ENCODE measurements at regions not wholly inside any gene's neighbourhood (a gene's known extent, or its start where the extent isn't known, plus 50 kb on each side); places are given as distances from the start of the nearest gene placed in this dataset.

DNA sequence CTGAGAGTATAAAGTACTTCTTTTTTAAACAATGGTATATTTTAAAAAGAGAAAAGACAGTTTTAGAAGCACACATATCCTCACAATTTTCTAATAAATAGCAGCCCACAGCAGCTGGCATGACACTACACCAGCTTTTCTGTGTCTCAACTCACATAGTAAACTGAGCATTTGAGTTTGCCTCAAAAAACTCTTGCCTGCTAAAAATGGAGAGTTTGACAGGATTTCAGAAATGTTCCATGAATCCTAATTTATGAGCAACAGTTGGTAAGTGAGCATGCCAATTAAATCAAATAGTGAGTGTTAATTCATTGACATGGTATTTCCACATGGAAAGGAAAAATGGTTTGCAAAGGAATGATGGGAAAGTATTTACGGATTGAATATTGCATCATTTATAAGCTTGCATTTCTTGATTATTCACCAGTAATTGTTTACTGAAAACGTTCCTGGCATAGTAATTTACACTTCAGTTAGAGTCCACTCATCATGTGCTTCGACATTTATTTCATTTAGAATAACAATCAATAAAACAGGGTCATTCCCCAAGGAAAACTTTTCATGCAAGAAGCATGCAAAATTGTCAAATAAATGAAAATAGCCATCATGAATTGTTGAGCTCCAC lies 323.0 kb downstream of the EFNB2 start:
- 56 to 63% methylated on average over 3 of the region's 3 CpGs for WGBS, 2 donors
- H3K36me3 ChIP-seq = no peaks in the 10 kb centered on the region
- intact Hi-C loops (cut with DNase I) = no loop called here
- H3K27ac ChIP-seq = no peak overlapping the region
- H3K4me3 ChIP-seq = no peak overlapping the region
- no peaks in the 10 kb centered on the region for H3K9me3 ChIP-seq
- H3K27me3 ChIP-seq = no peaks in the 10 kb centered on the region
- DNase-seq = no peak
- TF ChIP-seq, protein P1, sequence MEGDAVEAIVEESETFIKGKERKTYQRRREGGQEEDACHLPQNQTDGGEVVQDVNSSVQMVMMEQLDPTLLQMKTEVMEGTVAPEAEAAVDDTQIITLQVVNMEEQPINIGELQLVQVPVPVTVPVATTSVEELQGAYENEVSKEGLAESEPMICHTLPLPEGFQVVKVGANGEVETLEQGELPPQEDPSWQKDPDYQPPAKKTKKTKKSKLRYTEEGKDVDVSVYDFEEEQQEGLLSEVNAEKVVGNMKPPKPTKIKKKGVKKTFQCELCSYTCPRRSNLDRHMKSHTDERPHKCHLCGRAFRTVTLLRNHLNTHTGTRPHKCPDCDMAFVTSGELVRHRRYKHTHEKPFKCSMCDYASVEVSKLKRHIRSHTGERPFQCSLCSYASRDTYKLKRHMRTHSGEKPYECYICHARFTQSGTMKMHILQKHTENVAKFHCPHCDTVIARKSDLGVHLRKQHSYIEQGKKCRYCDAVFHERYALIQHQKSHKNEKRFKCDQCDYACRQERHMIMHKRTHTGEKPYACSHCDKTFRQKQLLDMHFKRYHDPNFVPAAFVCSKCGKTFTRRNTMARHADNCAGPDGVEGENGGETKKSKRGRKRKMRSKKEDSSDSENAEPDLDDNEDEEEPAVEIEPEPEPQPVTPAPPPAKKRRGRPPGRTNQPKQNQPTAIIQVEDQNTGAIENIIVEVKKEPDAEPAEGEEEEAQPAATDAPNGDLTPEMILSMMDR (IDR thresholded peaks at IDR 0.05) = no peak
- no peaks in the 10 kb centered on the region for H3K4me1 ChIP-seq

DNA sequence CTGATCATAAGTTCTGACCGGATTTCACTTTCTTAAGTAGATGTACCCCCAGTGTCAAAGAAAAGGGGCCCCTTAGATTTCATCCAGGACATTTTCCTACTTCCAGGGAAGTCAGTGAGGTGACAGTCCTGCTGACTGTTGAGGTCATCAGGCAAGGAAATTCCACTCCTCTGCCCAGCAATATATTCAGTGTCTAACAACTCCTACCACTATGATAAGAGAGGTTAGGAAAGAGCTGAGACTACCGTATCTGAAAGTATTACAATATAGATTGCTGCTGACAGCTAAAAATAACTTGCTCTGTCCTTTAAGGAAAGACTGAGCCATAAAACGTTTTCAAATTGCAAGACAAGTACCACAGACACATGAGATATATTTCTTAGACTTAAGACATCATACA lies 325.1 kb downstream of the EFNB2 start:
- no peak for TF ChIP-seq POLR2AphosphoS5 (IDR thresholded peaks at IDR 0.05)
- TF ChIP-seq EP300 (IDR thresholded peaks at IDR 0.05) = no peak
- TF ChIP-seq, protein P1 (IDR thresholded peaks at IDR 0.05) = no peak
- TF ChIP-seq POLR2A (IDR thresholded peaks at IDR 0.05) = no peak
- no peaks in the 10 kb centered on the region for H3K36me3 ChIP-seq
- H3K9me3 ChIP-seq = no peaks in the 10 kb centered on the region
- H3K27ac ChIP-seq = no peak overlapping the region
- no peak for DNase-seq
- no peaks in the 10 kb centered on the region for H3K27me3 ChIP-seq
- WGBS, 2 donors = 44 to 60% methylated on average over 3 of the region's 3 CpGs
- intact Hi-C loops (cut with DNase I) = no loop called here
- no peak overlapping the region for H3K4me3 ChIP-seq
- H3K4me1 ChIP-seq = no peaks in the 10 kb centered on the region

DNA sequence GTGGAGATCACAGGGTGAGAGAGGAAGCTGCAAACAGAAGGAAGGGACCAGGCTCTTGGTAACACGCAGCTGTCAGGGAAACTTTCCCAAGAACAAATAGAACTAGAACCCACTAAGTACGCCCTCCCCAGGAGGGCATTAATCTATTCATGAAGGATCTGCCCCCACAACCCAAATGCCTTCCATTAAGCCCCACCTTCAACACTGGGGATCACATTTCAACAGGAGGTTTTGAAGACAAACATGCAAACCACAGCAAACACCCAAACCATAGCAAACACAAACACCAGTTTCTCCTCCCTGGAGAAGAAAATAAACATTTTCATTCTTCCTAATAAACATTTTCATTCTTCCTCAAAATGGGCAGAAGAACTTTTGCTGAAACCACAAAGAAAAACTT lies 329.6 kb downstream of the EFNB2 start:
- TF ChIP-seq POLR2AphosphoS5 (IDR thresholded peaks at IDR 0.05) = no peak
- DNase-seq = no peak
- Histone ChIP-seq H3K4me3 (no peak overlapping the region), H3K4me1 (no peaks in the 10 kb centered on the region), H3K27me3 (no peaks in the 10 kb centered on the region), H3K9me3 (no peaks in the 10 kb centered on the region), H3K27ac (no peak overlapping the region), H3K36me3 (no peaks in the 10 kb centered on the region)
- 91 to 94% methylated on average over 2 of the region's 2 CpGs for WGBS, 2 donors
- intact Hi-C loops (cut with DNase I) = no loop called here

DNA sequence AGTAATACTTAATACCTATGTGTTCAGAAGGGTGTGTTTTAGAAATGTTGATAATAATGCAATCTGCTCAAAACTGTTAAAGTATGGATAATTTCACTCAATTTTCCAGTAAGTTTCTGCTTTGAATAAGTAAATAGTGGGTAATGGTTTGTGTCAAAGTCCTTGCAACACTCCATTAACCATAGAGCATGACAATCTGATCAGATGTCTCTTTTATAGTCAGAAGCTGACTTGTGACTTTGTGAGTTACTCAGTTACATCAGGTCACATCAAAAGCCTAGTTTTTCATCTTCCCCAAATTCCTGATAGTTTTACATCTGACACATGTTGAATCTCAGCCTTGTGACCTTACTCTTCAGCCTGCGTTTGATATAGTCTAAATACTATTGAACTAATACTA lies 338.0 kb downstream of the EFNB2 start:
- 88 to 89% methylated on average over 1 of the region's 1 CpG for WGBS, 2 donors
- intact Hi-C loops (cut with DNase I) = no loop called here
- Histone ChIP-seq H3K9me3 (no peaks in the 10 kb centered on the region), H3K27me3 (no peaks in the 10 kb centered on the region), H3K4me1 (peaks cover 0 to 3% (median 0%) of the 10 kb centered on the region in 4 donors), H3K4me3 (no peak overlapping the region), H3K36me3 (no peaks in the 10 kb centered on the region), H3K27ac (no peak overlapping the region)
- DNase-seq = no peak
- TF ChIP-seq, protein P1 (IDR thresholded peaks at IDR 0.05) = no peak
- TF ChIP-seq EP300 (IDR thresholded peaks at IDR 0.05) (no peak), POLR2AphosphoS5 (IDR thresholded peaks at IDR 0.05) (no peak)

DNA sequence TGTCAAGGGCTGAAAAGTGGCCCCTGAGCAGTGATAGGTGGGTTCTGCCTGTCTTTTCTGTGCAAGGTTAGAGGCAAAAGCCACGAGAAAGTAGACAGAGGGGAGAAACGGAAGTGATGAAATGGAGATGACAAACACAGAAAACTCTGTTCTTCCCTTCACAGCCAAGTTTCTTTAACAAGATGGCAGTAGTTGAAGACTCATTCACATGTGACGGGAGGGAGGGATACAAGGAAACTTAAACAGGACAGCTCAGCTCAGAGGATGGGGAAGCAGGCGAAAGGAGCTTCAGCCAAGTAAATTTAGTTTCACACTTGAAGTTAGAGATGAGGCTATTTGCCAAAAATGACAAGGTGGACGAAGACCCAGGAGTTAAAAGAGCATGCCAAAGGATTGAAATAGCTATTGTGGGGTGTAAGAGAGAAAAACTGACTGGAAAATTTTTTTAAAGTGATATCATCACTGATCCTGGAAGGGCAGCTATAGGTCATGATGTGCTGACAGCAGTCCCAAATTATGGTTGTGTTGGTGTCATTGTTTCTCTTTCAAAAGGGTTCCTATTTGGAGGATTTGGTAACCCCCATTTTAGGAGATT lies 347.9 kb downstream of the EFNB2 start:
- no peak overlapping the region for H3K27ac ChIP-seq
- no peaks in the 10 kb centered on the region for H3K36me3 ChIP-seq
- peaks cover 0 to 7% (median 0%) of the 10 kb centered on the region in 4 donors for H3K9me3 ChIP-seq
- TF ChIP-seq POLR2AphosphoS5 (IDR thresholded peaks at IDR 0.05) (no peak), EP300 (IDR thresholded peaks at IDR 0.05) (no peak), POLR2A (IDR thresholded peaks at IDR 0.05) (no peak)
- TF ChIP-seq, protein P1 (IDR thresholded peaks at IDR 0.05) = no peak
- H3K27me3 ChIP-seq = no peaks in the 10 kb centered on the region
- H3K4me3 ChIP-seq = no peak overlapping the region
- 78 to 86% methylated on average over 5 of the region's 5 CpGs for WGBS, 2 donors
- H3K4me1 ChIP-seq = no peaks in the 10 kb centered on the region
- intact Hi-C loops (cut with DNase I) = no loop called here
- no peak for DNase-seq
